Adrenal gland (tissue), 5 donors: ENCODE measurements at regions not wholly inside any gene's neighbourhood (a gene's known extent, or its start where the extent isn't known, plus 50 kb on each side); places are given as distances from the start of the nearest gene placed in this dataset.

Experiments used
- POLR2A ChIP-seq, 2 donors: fragments of 450-650 bp; IDR thresholded peaks; one replicate each; pipeline ENCODE4 v1.6.1; 2017; ENCODE audit warnings: antibody characterized with exemption in 2 of 2, mild to moderate bottlenecking in 2 of 2, moderate library complexity in 1 of 2
- TF ChIP-seq, protein P1 (sequence below), 6 experiments: fragments of 450-650 bp in 4 of 6; fragments of 200-600 bp in 2 of 6; sonication (generic) in 1 of 6; IDR thresholded peaks; 1 replicate in 5 of 6; 2 replicates in 1 of 6; pipeline versions ENCODE4 v1.5.1 to v1.8.0; 2016 to 2021; ENCODE audit warnings: antibody characterized with exemption in 6 of 6, mild to moderate bottlenecking in 2 of 6, moderate library complexity in 1 of 6
- donor health status: DM: no; HTN: no; CAD: no.

GRCh38 chr7:85634951-85635350 lies 448.1 kb upstream of the SEMA3D start:
- TF ChIP-seq, protein P1, sequence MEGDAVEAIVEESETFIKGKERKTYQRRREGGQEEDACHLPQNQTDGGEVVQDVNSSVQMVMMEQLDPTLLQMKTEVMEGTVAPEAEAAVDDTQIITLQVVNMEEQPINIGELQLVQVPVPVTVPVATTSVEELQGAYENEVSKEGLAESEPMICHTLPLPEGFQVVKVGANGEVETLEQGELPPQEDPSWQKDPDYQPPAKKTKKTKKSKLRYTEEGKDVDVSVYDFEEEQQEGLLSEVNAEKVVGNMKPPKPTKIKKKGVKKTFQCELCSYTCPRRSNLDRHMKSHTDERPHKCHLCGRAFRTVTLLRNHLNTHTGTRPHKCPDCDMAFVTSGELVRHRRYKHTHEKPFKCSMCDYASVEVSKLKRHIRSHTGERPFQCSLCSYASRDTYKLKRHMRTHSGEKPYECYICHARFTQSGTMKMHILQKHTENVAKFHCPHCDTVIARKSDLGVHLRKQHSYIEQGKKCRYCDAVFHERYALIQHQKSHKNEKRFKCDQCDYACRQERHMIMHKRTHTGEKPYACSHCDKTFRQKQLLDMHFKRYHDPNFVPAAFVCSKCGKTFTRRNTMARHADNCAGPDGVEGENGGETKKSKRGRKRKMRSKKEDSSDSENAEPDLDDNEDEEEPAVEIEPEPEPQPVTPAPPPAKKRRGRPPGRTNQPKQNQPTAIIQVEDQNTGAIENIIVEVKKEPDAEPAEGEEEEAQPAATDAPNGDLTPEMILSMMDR (IDR thresholded peaks at IDR 0.05) = no peak
- TF ChIP-seq POLR2A (IDR thresholded peaks at IDR 0.05) = no peak
